ENCODE measurements at regions not wholly inside any gene's neighbourhood (a gene's known extent, or its start where the extent isn't known, plus 50 kb on each side); places are given as distances from the start of the nearest gene placed in this dataset.

DNA sequence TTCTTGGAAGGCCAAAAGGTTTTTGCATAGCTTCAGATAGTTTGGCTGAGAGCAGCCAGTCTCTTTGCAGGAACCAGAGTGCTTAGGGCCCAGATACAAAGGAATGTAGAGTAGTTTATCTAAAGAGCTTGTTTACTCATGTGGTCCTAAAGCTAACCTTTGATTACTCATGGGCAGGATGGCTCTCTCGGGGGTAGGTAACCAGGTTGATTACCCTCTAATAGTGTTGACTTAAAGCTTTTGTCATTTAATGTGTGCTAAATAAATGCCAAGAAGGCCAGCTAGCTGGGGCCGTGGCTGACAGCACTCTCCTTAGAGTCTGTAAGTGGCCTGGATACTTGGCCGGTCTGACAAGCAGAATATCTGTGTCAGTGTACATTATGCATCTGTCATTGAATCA lies 69.7 kb upstream of the MAGEB16 start:
- TF ChIP-seq, protein P1, sequence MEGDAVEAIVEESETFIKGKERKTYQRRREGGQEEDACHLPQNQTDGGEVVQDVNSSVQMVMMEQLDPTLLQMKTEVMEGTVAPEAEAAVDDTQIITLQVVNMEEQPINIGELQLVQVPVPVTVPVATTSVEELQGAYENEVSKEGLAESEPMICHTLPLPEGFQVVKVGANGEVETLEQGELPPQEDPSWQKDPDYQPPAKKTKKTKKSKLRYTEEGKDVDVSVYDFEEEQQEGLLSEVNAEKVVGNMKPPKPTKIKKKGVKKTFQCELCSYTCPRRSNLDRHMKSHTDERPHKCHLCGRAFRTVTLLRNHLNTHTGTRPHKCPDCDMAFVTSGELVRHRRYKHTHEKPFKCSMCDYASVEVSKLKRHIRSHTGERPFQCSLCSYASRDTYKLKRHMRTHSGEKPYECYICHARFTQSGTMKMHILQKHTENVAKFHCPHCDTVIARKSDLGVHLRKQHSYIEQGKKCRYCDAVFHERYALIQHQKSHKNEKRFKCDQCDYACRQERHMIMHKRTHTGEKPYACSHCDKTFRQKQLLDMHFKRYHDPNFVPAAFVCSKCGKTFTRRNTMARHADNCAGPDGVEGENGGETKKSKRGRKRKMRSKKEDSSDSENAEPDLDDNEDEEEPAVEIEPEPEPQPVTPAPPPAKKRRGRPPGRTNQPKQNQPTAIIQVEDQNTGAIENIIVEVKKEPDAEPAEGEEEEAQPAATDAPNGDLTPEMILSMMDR (IDR thresholded peaks at IDR 0.05) = no peak
- no peaks in the 10 kb centered on the region for H3K9me3 ChIP-seq
- H3K36me3 ChIP-seq = no peaks in the 10 kb centered on the region
- H3K4me1 ChIP-seq = no peaks in the 10 kb centered on the region
- no peak overlapping the region for H3K4me3 ChIP-seq
- no peaks in the 10 kb centered on the region for H3K27me3 ChIP-seq
- H3K27ac ChIP-seq = no peak overlapping the region
- no peak for DNase-seq (ENCODE audit: low spot score in 2 of 2)
- intact Hi-C loops (cut with DNase I) = no loop called here

DNA sequence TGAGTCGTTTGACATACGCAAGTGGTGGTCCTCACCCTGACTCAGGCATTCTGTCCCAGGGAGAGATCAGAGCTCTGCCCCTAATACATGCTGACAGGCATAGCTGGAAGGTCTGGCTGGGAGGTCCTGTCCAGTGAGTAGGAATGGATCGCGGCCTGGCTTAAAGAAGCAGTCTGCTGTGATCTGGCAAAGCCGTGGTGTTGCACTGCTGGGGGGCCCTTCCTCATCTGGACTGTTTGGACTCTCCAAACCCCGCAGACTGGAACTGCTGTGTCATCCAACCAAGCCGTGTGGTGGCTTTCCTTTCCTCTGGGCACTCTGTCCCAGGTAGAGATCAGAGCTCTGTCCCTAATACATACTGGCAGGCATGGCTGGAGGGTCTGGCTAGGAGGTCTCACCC lies 64.3 kb upstream of the MAGEB16 start:
- Histone ChIP-seq H3K4me1 (no peaks in the 10 kb centered on the region), H3K36me3 (no peaks in the 10 kb centered on the region), H3K4me3 (no peak overlapping the region), H3K9me3 (no peaks in the 10 kb centered on the region), H3K27me3 (no peaks in the 10 kb centered on the region), H3K27ac (no peak overlapping the region)
- no peak for DNase-seq (ENCODE audit: low spot score in 2 of 2)
- intact Hi-C loops (cut with DNase I) = no loop called here
- TF ChIP-seq, protein P1 (IDR thresholded peaks at IDR 0.05) = no peak

DNA sequence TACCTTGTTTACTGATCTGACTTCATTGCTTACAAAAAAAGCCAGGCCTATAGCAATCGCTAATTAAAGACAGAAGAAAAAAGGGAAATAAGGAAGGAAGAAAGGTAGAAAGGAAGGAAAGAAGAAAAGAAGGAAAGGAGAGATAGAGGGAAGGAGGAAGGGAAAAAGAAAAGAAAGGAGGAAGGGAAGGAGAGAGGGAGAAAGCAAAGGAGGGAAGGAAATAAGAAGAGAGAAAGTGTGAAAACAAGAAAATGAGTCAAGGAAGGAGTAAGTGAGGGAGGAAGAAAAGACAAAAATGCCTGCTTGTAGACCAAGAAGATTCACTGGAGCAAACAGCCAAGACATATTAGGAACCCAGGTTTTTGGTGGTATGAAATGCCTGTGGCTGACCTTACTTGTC lies 57.0 kb upstream of the MAGEB16 start:
- intact Hi-C loops (cut with DNase I) = no loop called here
- no peak for DNase-seq (ENCODE audit: low spot score in 2 of 2)
- no peaks in the 10 kb centered on the region for H3K4me1 ChIP-seq
- H3K9me3 ChIP-seq = no peaks in the 10 kb centered on the region
- H3K27ac ChIP-seq = no peak overlapping the region
- H3K36me3 ChIP-seq = no peaks in the 10 kb centered on the region
- TF ChIP-seq, protein P1 (IDR thresholded peaks at IDR 0.05) = no peak
- H3K4me3 ChIP-seq = no peak overlapping the region
- no peaks in the 10 kb centered on the region for H3K27me3 ChIP-seq

- H3K9me3 ChIP-seq = no peaks in the 10 kb centered on the region
- no peak for DNase-seq (ENCODE audit: low spot score in 2 of 2)
- H3K27me3 ChIP-seq = no peaks in the 10 kb centered on the region
- H3K4me1 ChIP-seq = no peaks in the 10 kb centered on the region
- H3K4me3 ChIP-seq = no peak overlapping the region
- no peak overlapping the region for H3K27ac ChIP-seq
- intact Hi-C loops (cut with DNase I) = no loop called here
- TF ChIP-seq, protein P1 (IDR thresholded peaks at IDR 0.05) = no peak
- no peaks in the 10 kb centered on the region for H3K36me3 ChIP-seq
Measured at GRCh38 chrX:35743331-35743730, 54.8 kb upstream of the MAGEB16 start.

All from ascending aorta (tissue), 2 donors.